WTC11 (cell line): ENCODE measurements at regions not wholly inside any gene's neighbourhood (a gene's known extent, or its start where the extent isn't known, plus 50 kb on each side); places are given as distances from the start of the nearest gene placed in this dataset.
A peak's percentile ranks its signal among the peaks of the same experiment; 100 is the strongest.
"Not testable (repeated sequence)": the region's sequence is repeated elsewhere in the genome, so short reads cannot be mapped to it uniquely, and the experiment has no call there.

Experiments used
- ATAC-seq: fragments of 200-7000 bp; cut with Tn5 transposase; 2 replicates; pipeline ENCODE4 v1.10.0; 2021; ENCODE audit warnings: mild to moderate bottlenecking, moderate library complexity
- CTCF ChIA-PET: fragments of 300-600 bp; sonication (Branson Sonifier 250); formaldehyde crosslinking; loops from one replicate; lab custom pipeline; 2021; ENCODE audit warnings: antibody characterized with exemption; lab: Charles Lee
- POLR2A ChIA-PET: fragments of 350-600 bp; sonication (Branson Sonifier 250); formaldehyde crosslinking; loops from one replicate; lab custom pipeline; 2021; ENCODE audit warnings: antibody characterized with exemption; lab: Charles Lee
- DNase-seq: peaks from one replicate; pipeline ENCODE4 v3.0.0; 2021; ENCODE audit warnings: low spot score
- H3K27ac Mint-ChIP-seq: 2 replicates; pipeline ENCODE4 v1.8.0; 2021; ENCODE audit warnings: mixed read lengths
- H3K27me3 Mint-ChIP-seq: 2 replicates; pipeline ENCODE4 v1.8.0; 2021; ENCODE audit warnings: low read depth, mild to moderate bottlenecking, moderate library complexity, mixed read lengths
- H3K36me3 Mint-ChIP-seq: 2 replicates; pipeline ENCODE4 v1.8.0; 2021; ENCODE audit warnings: mixed read lengths
- H3K4me1 Mint-ChIP-seq: 2 replicates; pipeline ENCODE4 v1.8.0; 2022; ENCODE audit warnings: mixed read lengths
- H3K4me3 Mint-ChIP-seq: 2 replicates; pipeline ENCODE4 v1.8.0; 2021; ENCODE audit warnings: mild to moderate bottlenecking, moderate library complexity, mixed read lengths
- H3K9me3 Mint-ChIP-seq: 2 replicates; pipeline ENCODE4 v1.8.0; 2021; ENCODE audit warnings: mixed read lengths
- ATF6 ChIP-seq: sonication (generic); formaldehyde crosslinking; IDR thresholded peaks from 2 replicates; pipeline ENCODE4 v1.8.1; 2023; ENCODE audit warnings: mild to moderate bottlenecking, missing genetic modification reagents
- E2F4 ChIP-seq: sonication (generic); formaldehyde crosslinking; IDR thresholded peaks from 2 replicates; pipeline ENCODE4 v1.8.1; 2022; ENCODE audit warnings: low read depth, mild to moderate bottlenecking, moderate library complexity, missing genetic modification reagents, borderline replicate concordance
- EMX1 ChIP-seq: fragments of 250-450 bp; sonication (Bioruptor Pico); IDR thresholded peaks from 2 replicates; pipeline ENCODE4 v1.8.0; 2021; ENCODE audit warnings: mild to moderate bottlenecking
- FOXK1 ChIP-seq: sonication (generic); formaldehyde crosslinking; IDR thresholded peaks from 2 replicates; pipeline ENCODE4 v1.8.0; 2022; ENCODE audit warnings: mild to moderate bottlenecking, moderate library complexity, missing genetic modification reagents
- FOXP1 ChIP-seq: sonication (generic); formaldehyde crosslinking; IDR thresholded peaks from 2 replicates; pipeline ENCODE4 v1.8.0; 2022; ENCODE audit warnings: missing genetic modification reagents, mild to moderate bottlenecking, moderate library complexity, borderline replicate concordance
- HMGA2 ChIP-seq: fragments of 250-450 bp; sonication (Bioruptor Pico); IDR thresholded peaks from 2 replicates; pipeline ENCODE4 v1.4.0; 2021; ENCODE audit warnings: mild to moderate bottlenecking, moderate library complexity
- HMGXB4 ChIP-seq: sonication (generic); formaldehyde crosslinking; IDR thresholded peaks from 2 replicates; pipeline ENCODE4 v1.8.1; 2023; ENCODE audit warnings: mild to moderate bottlenecking, moderate library complexity, missing genetic modification reagents
- IRF2 ChIP-seq: sonication (generic); formaldehyde crosslinking; IDR thresholded peaks from 2 replicates; pipeline ENCODE4 v1.8.0; 2022; ENCODE audit warnings: low read depth, missing genetic modification reagents, borderline replicate concordance
- JUN ChIP-seq: sonication (generic); formaldehyde crosslinking; IDR thresholded peaks from 2 replicates; pipeline ENCODE4 v1.8.0; 2023; ENCODE audit warnings: mild to moderate bottlenecking, missing genetic modification reagents
- OVOL2 ChIP-seq: fragments of 250-450 bp; sonication (Bioruptor Pico); IDR thresholded peaks from 2 replicates; pipeline ENCODE4 v1.9.0; 2021; ENCODE audit warnings: mild to moderate bottlenecking, borderline replicate concordance
- PRDM15 ChIP-seq: sonication (generic); formaldehyde crosslinking; IDR thresholded peaks from 2 replicates; pipeline ENCODE4 v1.8.0; 2022; ENCODE audit warnings: missing genetic modification reagents
- RORB ChIP-seq: fragments of 250-450 bp; sonication (Bioruptor Pico); IDR thresholded peaks from 2 replicates; pipeline ENCODE4 v1.9.0; 2021; ENCODE audit warnings: mild to moderate bottlenecking
- SMAD3 ChIP-seq: sonication (generic); formaldehyde crosslinking; IDR thresholded peaks from 2 replicates; pipeline ENCODE4 v1.8.0; 2022; ENCODE audit warnings: missing genetic modification reagents, mild to moderate bottlenecking, borderline replicate concordance

GRCh38 chr3:18693588-18694329 is 268.6 kb upstream of the SATB1 start:
- 0 out of 2 replicates have a peak, but pooled peaks have one; percentile 54 for TF ChIP-seq FOXK1
- peak; percentile 35; the same call in 1 of the 2 replicates for TF ChIP-seq FOXP1 (CRISPR knock-in tag)
- CTCF ChIA-PET, H3K27me3 Mint-ChIP-seq, ATAC-seq, POLR2A ChIA-PET, H3K9me3 Mint-ChIP-seq, H3K36me3 Mint-ChIP-seq: not testable (repeated sequence)
- Mint-ChIP-seq H3K4me1 (peaks cover 12% of the 10 kb centered on the region), H3K27ac (peak overlapping the region; percentile 88), H3K4me3 (peak overlapping the region; percentile 78)
- peak; percentile 52 for DNase-seq

- TF ChIP-seq IRF2 (CRISPR knock-in tag) (no peak), E2F4 (CRISPR knock-in tag) (no peak), SMAD3 (CRISPR knock-in tag) (no peak), HMGXB4 (no peak), EMX1 (CRISPR knock-in tag) (no peak), OVOL2 (CRISPR knock-in tag) (no peak)
- no peak overlapping the region for H3K4me3 Mint-ChIP-seq
- H3K36me3 Mint-ChIP-seq, result peaks cover 6% of the 10 kb centered on the region
- CTCF ChIA-PET, result interaction anchor here (1.4 kb wide), 1 partner anchor 127 kb away, joined by 3 read pairs; no protein-coding TSS in a partner anchor
- H3K9me3 Mint-ChIP-seq, result peaks cover 30% of the 10 kb centered on the region
- DNase-seq (no peak), ATAC-seq (no peak)
- no peaks in the 10 kb centered on the region; the same call in 1 of the 2 replicates for H3K27me3 Mint-ChIP-seq
- POLR2A ChIA-PET, result no interaction called here
- peaks cover 4% of the 10 kb centered on the region for H3K4me1 Mint-ChIP-seq
- H3K27ac Mint-ChIP-seq, result no peak overlapping the region
These were observed 262.1 kb upstream of the SATB1 start for GRCh38 chr3:18687286-18687685.

GRCh38 chr3:18683900-18684299 is 258.8 kb upstream of the SATB1 start:
- H3K4me3 Mint-ChIP-seq, result no peak overlapping the region
- TF ChIP-seq ATF6 (CRISPR knock-in tag), result no peak
- TF ChIP-seq PRDM15 (CRISPR knock-in tag), result no peak
- TF ChIP-seq HMGA2 (CRISPR knock-in tag), result no peak
- TF ChIP-seq JUN (CRISPR knock-in tag), result no peak
- no peak for TF ChIP-seq RORB (CRISPR knock-in tag)
- H3K9me3 Mint-ChIP-seq, result peaks cover 30% of the 10 kb centered on the region
- no peak for ATAC-seq
- H3K4me1 Mint-ChIP-seq, result peaks cover 4% of the 10 kb centered on the region
- no peak overlapping the region for H3K27ac Mint-ChIP-seq
- no peak for DNase-seq
- no peaks in the 10 kb centered on the region; the same call in 1 of the 2 replicates for H3K27me3 Mint-ChIP-seq
- ChIA-PET POLR2A (no interaction called here), CTCF (no interaction called here)
- peaks cover 6% of the 10 kb centered on the region for H3K36me3 Mint-ChIP-seq
